ENCODE measurements at regions not wholly inside any gene's neighbourhood (a gene's known extent, or its start where the extent isn't known, plus 50 kb on each side); places are given as distances from the start of the nearest gene placed in this dataset.
"Not testable (repeated sequence)": the region's sequence is repeated elsewhere in the genome, so short reads cannot be mapped to it uniquely, and the experiment has no call there.

- DNase-seq = no peak
Measured at GRCh38 chr9:80679916-80680315, 1009.4 kb downstream of the TLE1 start.

GRCh38 chr9:80678906-80679305 lies 1010.4 kb downstream of the TLE1 start:
- DNase-seq = no peak

DNA sequence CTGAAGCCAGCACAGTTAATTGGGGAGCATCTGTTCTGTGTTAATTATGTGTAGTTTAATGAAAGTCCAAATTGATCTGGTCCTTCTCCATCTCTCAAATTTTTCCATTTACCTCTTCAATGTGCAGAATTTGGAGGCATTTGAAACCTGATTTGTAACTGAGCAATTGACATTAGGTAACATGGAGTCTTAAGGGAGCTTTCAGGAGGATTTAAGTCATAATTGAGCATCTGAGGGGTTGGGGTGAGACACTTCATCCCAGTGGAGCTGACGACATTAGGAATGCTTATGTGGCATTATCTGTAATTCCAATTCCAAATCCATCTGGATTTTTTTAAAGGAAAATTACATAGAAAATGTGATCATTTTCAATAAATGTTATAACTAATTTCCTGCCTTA lies 1015.9 kb downstream of the TLE1 start:
- DNase-seq = no peak

DNA sequence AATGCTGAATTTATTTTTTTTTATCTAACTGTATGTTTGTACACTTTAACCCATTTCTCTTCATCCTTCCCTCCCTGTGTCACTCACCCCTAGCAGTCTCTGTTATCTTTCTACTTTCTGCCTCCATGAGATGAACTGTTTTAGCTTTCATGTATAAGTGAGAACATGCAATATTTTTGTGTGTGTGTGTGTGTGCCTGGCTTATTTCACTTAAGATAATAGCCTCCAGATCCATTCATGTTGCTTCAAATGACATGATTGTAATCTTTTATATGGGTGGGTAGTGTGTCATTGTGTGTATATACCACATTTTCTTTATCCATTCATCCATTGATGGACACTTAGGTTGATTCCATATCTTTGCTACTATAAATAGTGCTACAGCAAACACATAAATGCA lies 1023.9 kb downstream of the TLE1 start:
- no peak for DNase-seq

GRCh38 chr9:80664327-80665210 lies 1024.8 kb downstream of the TLE1 start:
- peak in 1 of 3 experiments; percentile 14 for DNase-seq

DNA sequence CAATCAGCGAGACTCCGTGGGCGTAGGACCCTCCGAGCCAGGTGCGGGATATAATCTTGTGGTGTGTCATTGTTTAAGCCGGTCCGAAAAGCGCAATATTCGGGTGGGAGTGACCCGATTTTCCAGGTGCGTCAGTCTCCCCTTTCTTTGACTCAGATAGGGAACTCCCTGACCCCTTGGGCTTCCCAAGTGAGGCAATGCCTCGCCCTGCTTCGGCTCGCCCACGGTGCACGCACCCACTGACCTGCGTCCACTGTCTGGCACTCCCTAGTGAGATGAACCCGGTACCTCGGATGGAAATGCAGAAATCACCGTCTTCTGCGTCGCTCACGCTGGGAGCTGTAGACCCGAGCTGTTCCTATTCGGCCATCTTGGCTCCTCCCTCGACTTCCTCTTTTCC lies 1029.6 kb downstream of the TLE1 start:
- DNase-seq = not testable (repeated sequence)

- DNase-seq = no peak
Measured at GRCh38 chr9:80651044-80651443, 1038.3 kb downstream of the TLE1 start.

- DNase-seq = no peak
Measured at GRCh38 chr9:80649496-80649895, 1039.9 kb downstream of the TLE1 start.

DNA sequence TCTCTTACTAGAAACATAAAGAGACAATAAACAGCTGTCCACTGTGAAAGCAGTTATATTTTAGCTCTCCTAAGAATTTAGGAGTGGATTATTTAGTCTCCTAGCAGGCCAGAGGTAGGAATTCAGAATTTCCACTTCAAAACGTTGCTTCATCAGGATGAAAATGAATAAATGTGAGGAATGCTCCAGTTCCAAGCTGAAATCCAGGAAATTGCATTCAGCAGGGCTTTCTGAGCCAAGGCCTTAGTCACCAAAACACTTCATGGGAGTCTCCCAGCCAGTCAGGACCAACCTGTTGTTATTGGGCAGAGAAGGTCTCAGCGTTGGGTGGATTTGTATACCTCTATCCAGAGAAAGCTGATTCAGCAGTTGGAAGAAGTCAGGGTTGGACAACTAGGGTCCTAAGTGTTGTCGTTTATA lies 1040.3 kb downstream of the TLE1 start:
- no peak for DNase-seq

- DNase-seq = no peak
Measured at GRCh38 chr9:80648336-80648735, 1041.0 kb downstream of the TLE1 start.

- DNase-seq = no peak
Measured at GRCh38 chr9:80646211-80646610, 1043.1 kb downstream of the TLE1 start.

- DNase-seq = peak in 1 of 3 experiments; percentile 15
Measured at GRCh38 chr9:80644044-80644443, 1045.3 kb downstream of the TLE1 start.

DNA sequence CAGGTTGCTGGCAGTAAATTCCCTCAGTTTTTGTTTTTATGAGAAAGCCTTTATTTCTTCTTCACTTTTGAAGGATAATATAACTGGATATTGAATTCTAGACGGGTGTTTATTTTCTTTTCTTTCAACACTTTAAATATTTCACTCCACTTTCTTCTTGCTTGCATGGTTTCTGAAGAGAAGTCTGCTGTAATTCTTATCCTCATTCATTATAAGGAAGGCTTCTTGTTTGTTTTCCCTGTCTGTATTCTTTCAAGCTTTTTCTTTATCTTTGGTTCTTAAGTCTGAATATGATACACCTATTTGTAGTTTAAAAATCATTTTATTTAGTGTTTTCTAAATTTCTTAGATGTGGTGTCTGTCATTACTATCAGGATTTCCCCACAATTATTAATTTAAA lies 1054.3 kb downstream of the TLE1 start:
- no peak for DNase-seq

DNA sequence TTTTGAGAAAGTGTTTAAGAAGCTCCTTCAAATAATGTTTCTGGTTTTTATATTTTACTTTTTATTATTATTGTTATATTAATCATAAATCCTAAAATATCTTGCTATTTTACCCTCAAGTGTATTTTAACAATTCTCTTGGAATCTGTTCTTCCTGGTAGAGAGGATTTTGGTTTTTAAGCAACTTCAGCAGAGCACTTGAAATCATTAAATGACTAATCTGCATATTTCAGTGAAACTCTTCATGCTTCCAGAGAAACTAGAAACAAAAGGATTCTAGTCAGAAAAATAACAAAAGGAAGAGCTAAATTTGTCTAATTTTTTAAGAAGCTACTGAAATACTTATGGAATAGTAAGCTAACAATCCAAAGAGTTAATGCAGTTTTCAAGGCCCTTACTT lies 1057.3 kb downstream of the TLE1 start:
- no peak for DNase-seq

GRCh38 chr9:80622508-80622907 lies 1050.7 kb downstream of the TLE4 start:
- DNase-seq = no peak

DNA sequence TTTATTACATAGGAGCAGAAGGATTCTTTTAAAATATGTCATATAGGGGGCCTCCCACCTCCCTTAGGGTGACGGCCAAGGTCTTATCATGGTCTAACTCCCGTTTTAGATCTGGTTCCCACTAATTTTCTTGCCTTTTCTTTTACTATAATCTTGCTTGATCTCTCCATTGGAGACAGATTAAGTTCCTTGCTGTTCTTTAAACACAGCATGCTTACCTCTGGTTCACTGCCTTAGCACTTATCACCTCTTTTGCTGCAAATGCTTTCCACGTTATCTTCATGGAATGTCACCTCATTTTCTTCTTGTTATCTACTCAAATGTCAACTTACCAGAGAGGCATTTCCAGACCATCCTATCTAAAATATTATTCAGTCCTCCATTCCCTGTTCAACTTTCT lies 1047.6 kb downstream of the TLE4 start:
- DNase-seq = no peak

DNA sequence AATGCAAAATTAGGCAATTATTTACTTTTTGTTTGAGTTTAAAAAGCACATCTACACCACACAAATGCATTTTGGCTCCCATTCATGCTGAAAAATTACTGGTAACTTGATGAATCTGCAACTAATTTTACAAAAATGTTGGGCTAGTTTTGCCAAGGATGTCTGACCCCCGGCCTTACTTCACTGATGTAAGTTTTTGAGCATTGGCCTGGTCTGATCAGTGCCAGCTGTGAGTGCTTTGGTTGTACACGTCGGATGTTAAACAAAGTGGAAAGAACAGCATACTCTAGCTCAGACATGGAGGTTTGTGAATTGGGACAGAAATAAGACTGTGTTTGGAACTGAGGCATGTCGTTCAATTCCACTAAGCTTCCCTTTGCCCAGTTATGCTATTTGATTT lies 1044.2 kb downstream of the TLE4 start:
- DNase-seq = no peak

- no peak for DNase-seq
Measured at GRCh38 chr9:80605793-80606192, 1034.0 kb downstream of the TLE4 start.

DNA sequence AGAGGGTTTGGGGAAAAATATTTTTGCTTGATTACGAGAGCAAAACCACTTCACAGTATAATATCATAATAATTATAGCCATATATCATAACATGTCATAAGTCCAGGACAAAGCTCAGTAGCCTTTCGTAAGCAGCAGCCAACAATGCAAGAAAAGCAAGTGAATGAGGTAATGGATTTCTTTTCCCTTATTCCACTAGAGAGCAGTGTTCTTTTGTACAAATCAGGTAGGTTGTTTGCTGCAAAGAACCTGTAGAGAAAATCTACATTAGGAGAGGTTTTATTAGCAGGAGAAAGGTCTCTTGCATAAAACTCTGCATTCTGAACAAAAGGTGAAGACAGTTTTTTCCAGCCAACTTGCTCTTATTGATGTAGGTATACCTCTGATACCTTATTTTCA lies 1033.4 kb downstream of the TLE4 start:
- DNase-seq = peak in 2 of 3 experiments; percentile 2 to 63

DNA sequence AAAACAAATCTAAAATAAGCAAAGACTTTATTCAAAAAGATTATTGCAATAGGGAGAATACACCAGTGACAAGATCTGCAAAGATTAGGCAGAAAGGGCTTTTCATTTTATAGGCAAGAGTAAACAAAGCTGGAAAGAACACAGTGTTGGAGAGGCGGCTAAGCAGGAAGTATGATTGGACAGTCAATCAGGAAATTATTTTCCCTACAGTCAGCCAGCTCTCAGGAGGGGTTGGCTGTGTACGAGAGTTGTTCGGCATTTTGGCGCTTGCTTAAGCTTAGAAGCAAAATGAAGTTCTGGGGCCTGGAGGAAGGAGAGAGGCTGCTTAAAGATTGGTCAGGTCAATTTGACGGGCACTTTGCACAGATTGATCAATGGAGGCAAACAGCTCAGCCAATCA lies 1030.5 kb downstream of the TLE4 start:
- no peak for DNase-seq

DNA sequence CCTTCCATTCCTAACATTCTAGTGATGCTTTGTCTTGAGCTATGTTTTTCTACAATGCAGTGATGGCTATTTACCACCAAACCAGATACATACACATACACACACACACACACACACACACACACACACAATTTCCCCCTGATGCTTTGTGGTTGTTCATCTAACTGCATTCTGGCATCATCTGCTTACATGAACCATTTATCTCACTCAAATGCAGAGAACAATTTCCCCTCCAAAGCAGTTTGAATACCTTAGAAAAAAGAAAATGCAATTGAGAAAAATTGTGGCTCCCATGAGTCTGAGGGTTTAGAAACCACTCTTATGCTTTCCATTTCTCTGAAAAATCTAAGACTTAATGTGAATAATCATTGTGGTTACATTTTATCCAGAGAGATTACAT lies 1024.8 kb downstream of the TLE4 start:
- DNase-seq = no peak

DNA sequence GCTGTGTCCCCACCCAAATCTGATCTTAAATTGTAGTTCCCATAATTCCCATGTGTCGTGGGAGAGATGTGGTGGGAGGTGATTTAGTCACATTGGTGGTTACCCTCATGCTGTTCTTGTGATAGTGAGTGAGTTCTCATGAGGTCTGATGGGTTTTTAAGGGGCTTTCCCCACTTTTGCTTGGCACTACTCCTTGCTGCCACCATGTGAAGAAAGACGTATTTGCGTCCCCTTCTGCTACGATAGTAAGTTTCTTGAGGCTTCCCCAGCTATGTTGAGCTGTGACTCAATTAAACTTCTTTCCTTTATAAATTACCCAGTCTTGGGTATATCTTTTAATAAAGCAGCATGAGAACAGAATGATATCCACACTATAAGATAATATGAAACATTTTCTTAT lies 1023.4 kb downstream of the TLE4 start:
- no peak for DNase-seq

DNA sequence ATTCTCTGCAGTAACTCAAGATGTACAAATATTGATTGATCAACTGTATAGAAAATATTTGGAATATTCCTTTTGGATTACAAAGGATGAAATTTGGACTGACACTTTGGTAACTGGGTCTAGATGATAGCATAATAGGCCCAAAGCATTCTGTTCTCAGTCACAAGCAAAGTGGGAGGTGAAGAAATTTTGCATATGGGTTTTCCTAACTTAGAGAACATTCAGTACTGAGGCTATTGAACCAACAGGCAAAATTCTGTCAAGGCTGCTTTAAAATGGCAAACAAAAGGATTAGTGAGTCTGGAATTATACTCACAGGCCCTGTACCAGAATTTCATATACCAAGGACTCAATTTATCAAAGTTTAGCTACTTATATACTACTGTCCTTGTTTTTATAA lies 1020.6 kb downstream of the TLE4 start:
- no peak for DNase-seq

- no peak for DNase-seq
Measured at GRCh38 chr9:80586786-80587330, 1015.1 kb downstream of the TLE4 start.

DNA sequence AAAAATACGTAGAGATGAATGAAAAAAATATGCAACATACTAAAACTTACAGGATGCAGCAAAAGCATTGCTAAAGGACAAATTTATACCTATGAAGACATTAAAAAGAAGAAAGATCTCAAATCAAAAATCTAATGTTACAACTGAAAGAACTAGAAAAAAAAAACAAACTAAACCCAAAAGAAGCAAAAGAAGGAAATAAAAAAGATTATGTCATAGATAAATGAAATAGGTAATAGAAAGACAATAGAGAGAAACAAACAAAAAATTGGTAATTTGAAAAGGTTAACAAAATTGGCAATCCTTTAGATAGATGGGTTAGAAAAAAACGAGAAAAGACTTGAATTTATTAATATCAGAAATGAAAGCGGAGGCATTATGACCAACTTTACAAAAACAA lies 1000.2 kb downstream of the TLE4 start:
- no peak for DNase-seq
